GM12875 (cell line): ENCODE measurements at regions not wholly inside any gene's neighbourhood (a gene's known extent, or its start where the extent isn't known, plus 50 kb on each side); places are given as distances from the start of the nearest gene placed in this dataset.

Experiments
- H3K4me3 ChIP-seq: one replicate; pipeline ENCODE4 v1.5.1; 2011; ENCODE audit warnings: low read depth, low read length, control low read depth
- CTCF ChIP-seq: IDR thresholded peaks from 2 replicates; pipeline ENCODE4 v1.5.1; 2011; ENCODE audit warnings: low read depth, mild to moderate bottlenecking, control low read depth, inconsistent platforms, low read length, moderate library complexity, borderline replicate concordance; ENCODE audit not compliant: insufficient read depth

GRCh38 chr20:24203526-24204183, 215.1 kb upstream of the GGTLC1 start:
- H3K4me3 ChIP-seq = no peak overlapping the region
- TF ChIP-seq CTCF = no peak

GRCh38 chr20:24199501-24199900, 210.9 kb upstream of the GGTLC1 start:
- H3K4me3 ChIP-seq = no peak overlapping the region
- TF ChIP-seq CTCF = no peak

GRCh38 chr20:24194143-24194542, 205.6 kb upstream of the GGTLC1 start:
- H3K4me3 ChIP-seq = no peak overlapping the region
- no peak for TF ChIP-seq CTCF

- no peak for TF ChIP-seq CTCF
- no peak overlapping the region for H3K4me3 ChIP-seq
Observed at GRCh38 chr20:24190905-24191304, 202.3 kb upstream of the GGTLC1 start.

DNA sequence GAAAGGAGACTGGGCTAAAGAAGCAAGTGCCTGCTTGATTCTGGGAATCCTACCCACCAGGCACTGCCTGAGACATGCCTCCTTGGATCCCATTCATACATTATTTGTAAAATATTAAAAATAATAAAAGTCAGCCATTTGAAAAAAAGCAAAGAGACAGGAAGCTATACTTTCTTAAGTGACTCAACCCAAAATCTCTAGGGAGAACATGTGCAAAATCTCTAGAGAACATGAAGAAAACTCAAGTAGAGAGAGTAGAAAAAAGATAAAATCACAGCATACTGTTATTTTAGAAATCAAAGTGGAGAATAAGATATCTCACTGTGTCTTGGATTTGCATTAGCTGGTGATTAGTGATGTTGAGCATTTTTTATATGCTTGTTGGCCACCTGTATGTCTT, 197.2 kb upstream of the GGTLC1 start:
- no peak overlapping the region for H3K4me3 ChIP-seq
- TF ChIP-seq CTCF = no peak

GRCh38 chr20:24181151-24181550, 192.6 kb upstream of the GGTLC1 start:
- H3K4me3 ChIP-seq = no peak overlapping the region
- TF ChIP-seq CTCF = no peak

DNA sequence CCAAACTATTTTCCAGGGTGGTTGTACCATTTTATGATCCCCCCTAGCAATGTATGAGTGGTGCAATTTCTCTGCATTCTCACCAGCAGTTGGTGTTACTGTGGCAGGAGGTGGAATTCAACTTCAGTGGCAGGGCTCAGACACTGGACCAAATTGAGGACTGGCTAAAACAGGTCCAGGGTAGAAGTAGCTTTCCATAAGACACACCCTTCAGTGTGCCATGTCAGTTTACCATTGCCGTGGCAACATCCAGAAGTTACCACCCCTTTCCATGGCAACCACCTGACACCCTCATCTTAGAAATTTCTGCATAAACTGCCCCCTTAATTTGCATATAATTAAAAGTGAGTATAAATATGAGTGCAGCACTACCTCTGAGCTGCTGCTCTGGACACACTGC, 180.7 kb upstream of the GGTLC1 start:
- no peak for TF ChIP-seq CTCF

More for the DNA sequence above, 180.7 kb upstream of the GGTLC1 start:
- H3K4me3 ChIP-seq = no peak overlapping the region
